NCI-H146 treated with DMSO at 0.1 percent for 48 hours (cell line): ENCODE measurements at regions not wholly inside any gene's neighbourhood (a gene's known extent, or its start where the extent isn't known, plus 50 kb on each side); places are given as distances from the start of the nearest gene placed in this dataset.

Source experiments
- DNase-seq: peaks from one replicate; lab custom pipeline; 2025; ENCODE audit not compliant: unreplicated experiment; lab: John Stamatoyannopoulos, UW

GRCh38 chr15:31858026-31858425 lies 172.3 kb upstream of the CHRNA7 start:
- DNase-seq: no peak

- no peak for DNase-seq
Observed at GRCh38 chr15:31866248-31866647, 164.1 kb upstream of the CHRNA7 start.

- peak; percentile 0 for DNase-seq
Observed at GRCh38 chr15:31867536-31868442, 162.5 kb upstream of the CHRNA7 start.

- no peak for DNase-seq
Observed at GRCh38 chr15:31869686-31870307, 160.5 kb upstream of the CHRNA7 start.

GRCh38 chr15:31870328-31871165 lies 159.8 kb upstream of the CHRNA7 start, which contains the start of gene OTUD7A:
TSS of gene OTUD7A (minus strand) at chr15:31870673.
- peak; percentile 30 for DNase-seq

- no peak for DNase-seq
Observed at GRCh38 chr15:31871166-31871886, 159.0 kb upstream of the CHRNA7 start.

GRCh38 chr15:31871887-31872281 lies 158.4 kb upstream of the CHRNA7 start:
- no peak for DNase-seq

GRCh38 chr15:31887246-31887645 lies 143.1 kb upstream of the CHRNA7 start:
- DNase-seq: no peak

- DNase-seq: no peak
Observed at GRCh38 chr15:31892513-31892912, 137.8 kb upstream of the CHRNA7 start.

- no peak for DNase-seq
Observed at GRCh38 chr15:31893780-31894179, 136.5 kb upstream of the CHRNA7 start.

- no peak for DNase-seq
Observed at GRCh38 chr15:31897746-31898145, 132.6 kb upstream of the CHRNA7 start.

- DNase-seq: no peak
Observed at GRCh38 chr15:31901501-31901900, 128.8 kb upstream of the CHRNA7 start.

GRCh38 chr15:31905054-31905453 lies 125.3 kb upstream of the CHRNA7 start:
- no peak for DNase-seq

- DNase-seq: no peak
Observed at GRCh38 chr15:31925541-31925940, 104.8 kb upstream of the CHRNA7 start.

GRCh38 chr15:31930967-31931366 lies 99.3 kb upstream of the CHRNA7 start:
- no peak for DNase-seq

GRCh38 chr15:31932576-31932975 lies 97.7 kb upstream of the CHRNA7 start:
- no peak for DNase-seq

- no peak for DNase-seq
Observed at GRCh38 chr15:31934821-31935220, 95.5 kb upstream of the CHRNA7 start.

- DNase-seq: no peak
Observed at GRCh38 chr15:31953478-31953877, 76.8 kb upstream of the CHRNA7 start.

GRCh38 chr15:31954374-31955172 lies 75.7 kb upstream of the CHRNA7 start:
- no peak for DNase-seq

- no peak for DNase-seq
Observed at GRCh38 chr15:31955734-31956133, 74.6 kb upstream of the CHRNA7 start.
